ENCODE measurements at regions not wholly inside any gene's neighbourhood (a gene's known extent, or its start where the extent isn't known, plus 50 kb on each side); places are given as distances from the start of the nearest gene placed in this dataset.

GRCh38 chr10:42987121-42987541, 89.7 kb upstream of the RET start:
- H3K4me1 Mint-ChIP-seq (ENCODE audit: unreplicated experiment): no peaks in the 10 kb centered on the region
- no peak for TF ChIP-seq CTCF (IDR thresholded peaks at IDR 0.05)
- DNase-seq (ENCODE audit: extremely low spot score, unreplicated experiment): no peak
- no peak overlapping the region for H3K4me3 Mint-ChIP-seq (ENCODE audit: unreplicated experiment)
- H3K27me3 Mint-ChIP-seq (ENCODE audit: unreplicated experiment): no peaks in the 10 kb centered on the region
- H3K36me3 Mint-ChIP-seq (ENCODE audit: unreplicated experiment): no peaks in the 10 kb centered on the region
- H3K9me3 Mint-ChIP-seq (ENCODE audit: unreplicated experiment): peaks cover 8% of the 10 kb centered on the region
- H3K27ac Mint-ChIP-seq (ENCODE audit: unreplicated experiment): no peak overlapping the region

GRCh38 chr10:42987575-42987974, 89.3 kb upstream of the RET start:
- no peak overlapping the region for H3K4me3 Mint-ChIP-seq (ENCODE audit: unreplicated experiment)
- no peak for DNase-seq (ENCODE audit: extremely low spot score, unreplicated experiment)
- H3K27me3 Mint-ChIP-seq (ENCODE audit: unreplicated experiment): no peaks in the 10 kb centered on the region
- peaks cover 8% of the 10 kb centered on the region for H3K9me3 Mint-ChIP-seq (ENCODE audit: unreplicated experiment)
- no peak for TF ChIP-seq CTCF (IDR thresholded peaks at IDR 0.05)
- H3K27ac Mint-ChIP-seq (ENCODE audit: unreplicated experiment): no peak overlapping the region
- no peaks in the 10 kb centered on the region for H3K4me1 Mint-ChIP-seq (ENCODE audit: unreplicated experiment)
- H3K36me3 Mint-ChIP-seq (ENCODE audit: unreplicated experiment): no peaks in the 10 kb centered on the region

DNA sequence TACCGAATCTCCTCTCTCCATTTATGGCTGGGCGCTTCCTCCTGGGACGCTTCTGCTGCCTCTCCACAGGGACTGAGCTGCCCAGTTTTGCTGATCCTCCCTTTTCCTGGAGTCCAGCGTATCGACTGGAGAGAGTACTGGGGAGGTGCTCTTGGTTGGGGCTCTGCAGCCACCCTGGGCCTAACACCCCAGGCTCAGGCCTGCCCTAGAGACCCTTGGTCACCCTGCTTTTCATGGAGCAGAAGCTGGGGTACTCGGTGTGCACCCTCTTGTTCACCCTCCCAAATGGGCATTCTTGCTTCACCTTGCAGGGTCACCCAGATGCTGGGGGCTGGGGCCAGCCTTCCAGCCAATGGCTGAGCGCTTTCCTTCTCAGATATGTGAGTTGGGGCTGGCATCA, 88.8 kb upstream of the RET start:
- Mint-ChIP-seq H3K4me3 (ENCODE audit: unreplicated experiment) (no peak overlapping the region), H3K27me3 (ENCODE audit: unreplicated experiment) (no peaks in the 10 kb centered on the region), H3K36me3 (ENCODE audit: unreplicated experiment) (no peaks in the 10 kb centered on the region), H3K4me1 (ENCODE audit: unreplicated experiment) (no peaks in the 10 kb centered on the region), H3K9me3 (ENCODE audit: unreplicated experiment) (peaks cover 8% of the 10 kb centered on the region), H3K27ac (ENCODE audit: unreplicated experiment) (no peak overlapping the region)
- TF ChIP-seq CTCF (IDR thresholded peaks at IDR 0.05): no peak
- no peak for DNase-seq (ENCODE audit: extremely low spot score, unreplicated experiment)

DNA sequence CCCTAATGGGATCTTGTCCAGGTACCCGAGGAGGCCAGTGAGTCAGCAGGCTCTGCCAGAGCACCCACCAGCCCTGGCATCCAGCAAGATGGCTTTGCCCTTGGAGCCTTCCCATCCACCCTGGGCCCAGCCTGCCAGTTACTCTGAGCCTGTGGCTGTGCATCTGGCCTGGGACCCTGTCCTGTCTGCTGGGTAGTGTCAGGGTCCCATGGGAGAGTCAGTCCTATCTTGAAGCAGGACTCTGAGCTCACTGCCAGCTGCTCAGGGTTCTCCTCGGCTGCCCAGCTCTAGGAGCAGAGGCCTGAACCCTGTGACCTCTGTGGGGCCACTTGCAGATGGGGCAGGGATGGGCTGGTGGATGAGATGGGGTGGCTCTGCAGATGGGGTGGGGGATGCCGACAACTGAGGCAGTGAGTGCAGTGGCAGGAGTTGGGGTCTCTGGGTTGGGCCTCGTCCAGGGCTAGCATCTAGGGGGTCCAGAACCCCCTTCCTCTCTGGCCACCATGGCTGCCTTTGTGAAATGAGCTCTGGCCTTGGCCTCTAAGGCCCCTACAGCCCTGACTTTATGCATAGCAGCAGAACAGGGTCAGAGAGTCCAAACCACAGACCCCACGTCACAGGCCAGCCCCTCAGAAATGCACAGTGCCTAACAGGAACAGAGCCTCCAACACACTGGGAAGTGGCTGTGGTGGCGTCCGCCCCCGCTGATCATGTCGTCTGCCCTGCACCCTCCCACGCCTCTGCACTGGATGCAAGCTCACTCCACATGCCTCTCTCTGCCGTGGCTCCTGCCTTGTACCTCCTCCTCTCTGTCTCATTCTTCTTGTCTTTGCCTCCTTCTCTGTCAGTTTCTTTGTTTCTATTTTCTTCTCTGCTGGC, 88.1 kb upstream of the RET start:
- Mint-ChIP-seq H3K27ac (ENCODE audit: unreplicated experiment) (no peak overlapping the region), H3K4me3 (ENCODE audit: unreplicated experiment) (no peak overlapping the region), H3K4me1 (ENCODE audit: unreplicated experiment) (no peaks in the 10 kb centered on the region), H3K27me3 (ENCODE audit: unreplicated experiment) (peaks cover 6% of the 10 kb centered on the region), H3K36me3 (ENCODE audit: unreplicated experiment) (no peaks in the 10 kb centered on the region), H3K9me3 (ENCODE audit: unreplicated experiment) (peaks cover 8% of the 10 kb centered on the region)
- TF ChIP-seq CTCF (IDR thresholded peaks at IDR 0.05): no peak
- no peak for DNase-seq (ENCODE audit: extremely low spot score, unreplicated experiment)

- TF ChIP-seq CTCF (IDR thresholded peaks at IDR 0.05): no peak
- Mint-ChIP-seq H3K27me3 (ENCODE audit: unreplicated experiment) (peaks cover 8% of the 10 kb centered on the region), H3K9me3 (ENCODE audit: unreplicated experiment) (peaks cover 8% of the 10 kb centered on the region), H3K27ac (ENCODE audit: unreplicated experiment) (no peak overlapping the region), H3K36me3 (ENCODE audit: unreplicated experiment) (no peaks in the 10 kb centered on the region), H3K4me1 (ENCODE audit: unreplicated experiment) (no peaks in the 10 kb centered on the region), H3K4me3 (ENCODE audit: unreplicated experiment) (no peak overlapping the region)
- no peak for DNase-seq (ENCODE audit: extremely low spot score, unreplicated experiment)
These were observed 87.4 kb upstream of the RET start for GRCh38 chr10:42989481-42989921.
